ENCODE measurements at regions not wholly inside any gene's neighbourhood (a gene's known extent, or its start where the extent isn't known, plus 50 kb on each side); places are given as distances from the start of the nearest gene placed in this dataset.

DNA sequence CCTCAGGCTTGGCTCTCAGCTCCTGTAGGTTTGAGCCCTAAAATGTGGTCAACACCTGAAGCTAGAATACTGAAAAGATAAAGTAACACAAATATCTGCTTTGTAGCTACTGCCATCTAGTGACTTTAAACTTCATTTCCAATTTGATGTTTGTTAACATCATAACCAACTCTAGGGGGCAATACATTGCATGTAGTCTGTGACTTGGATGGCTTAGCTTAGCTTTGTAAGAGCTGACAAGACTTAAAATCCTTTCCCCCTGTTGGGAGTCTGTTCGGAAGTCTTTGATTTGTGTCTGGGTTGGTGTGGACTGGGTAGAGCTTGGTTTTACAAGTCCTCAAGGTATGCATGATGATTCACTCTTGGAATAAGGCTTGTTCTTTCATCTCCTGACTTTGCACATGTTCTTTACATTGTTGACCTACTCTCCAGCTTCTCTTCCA lies 51.7 kb downstream of the SCN11A start:
- peak; percentile 59 for ATAC-seq (replicated peaks)
- Mint-ChIP-seq H3K36me3 (ENCODE audit: insufficient read depth) (no peaks in the 10 kb centered on the region), H3K4me3 (no peak overlapping the region), H3K4me1 (ENCODE audit: low read depth in 2 of 2) (no peaks in the 10 kb centered on the region), H3K27ac (no peak overlapping the region), H3K27me3 (peaks cover 23 to 38% of the 10 kb centered on the region in 2 donors), H3K9me3 (no peaks in the 10 kb centered on the region)
- no peak for DNase-seq

DNA sequence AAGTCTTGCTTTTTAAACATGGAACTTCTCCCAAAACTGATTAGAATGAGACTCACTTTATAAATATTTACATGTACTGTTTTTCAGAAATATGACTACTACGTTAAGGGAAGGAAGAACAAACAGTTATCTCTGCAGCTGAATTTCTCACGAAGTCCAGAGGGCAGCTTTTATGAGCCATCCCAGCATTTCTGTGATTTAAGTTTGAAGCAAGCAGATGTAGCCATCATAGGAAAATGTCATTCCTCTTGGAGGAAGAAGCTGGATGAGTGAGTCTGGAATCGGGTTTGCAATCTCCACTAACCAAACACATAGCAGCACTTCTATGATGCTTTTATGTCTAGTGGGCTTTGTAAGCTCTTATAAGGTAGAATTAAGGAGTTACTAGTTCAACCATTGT lies 53.7 kb downstream of the SCN11A start:
- DNase-seq (no peak), ATAC-seq (replicated peaks) (no peak)
- Mint-ChIP-seq H3K9me3 (no peaks in the 10 kb centered on the region), H3K4me1 (ENCODE audit: low read depth in 2 of 2) (no peaks in the 10 kb centered on the region), H3K27ac (no peak overlapping the region), H3K27me3 (peaks cover 30 to 34% of the 10 kb centered on the region in 2 donors), H3K36me3 (ENCODE audit: insufficient read depth) (peaks cover 2% of the 10 kb centered on the region), H3K4me3 (no peak overlapping the region)

DNA sequence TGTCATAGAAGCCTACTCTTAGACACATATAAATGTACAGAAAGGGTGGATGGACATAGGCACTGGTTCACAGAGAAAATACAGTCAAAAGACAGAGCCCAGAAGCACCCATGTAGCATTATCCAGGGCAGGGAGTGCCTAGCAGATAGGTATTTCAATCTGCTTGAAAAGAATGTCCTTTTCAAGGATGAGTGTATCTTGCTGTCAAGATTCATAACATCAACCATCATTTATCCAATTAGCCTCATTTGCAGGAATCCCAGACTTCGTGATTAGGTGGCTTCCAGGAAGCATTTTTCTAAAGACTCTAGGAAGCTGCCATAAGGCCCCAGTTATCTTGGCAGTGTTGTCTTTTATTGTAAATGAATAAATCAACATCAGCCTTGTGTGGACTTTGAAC lies 55.6 kb downstream of the SCN11A start:
- H3K36me3 Mint-ChIP-seq (ENCODE audit: insufficient read depth): peaks cover 2% of the 10 kb centered on the region
- no peaks in the 10 kb centered on the region for H3K9me3 Mint-ChIP-seq
- no peak overlapping the region for H3K27ac Mint-ChIP-seq
- DNase-seq (no peak), ATAC-seq (replicated peaks) (no peak)
- H3K4me3 Mint-ChIP-seq: no peak overlapping the region
- peaks cover 35 to 43% of the 10 kb centered on the region in 2 donors for H3K27me3 Mint-ChIP-seq
- H3K4me1 Mint-ChIP-seq (ENCODE audit: low read depth in 2 of 2): no peaks in the 10 kb centered on the region

- no peaks in the 10 kb centered on the region for H3K4me1 Mint-ChIP-seq (ENCODE audit: low read depth in 2 of 2)
- ATAC-seq (replicated peaks) (no peak), DNase-seq (no peak)
- H3K27me3 Mint-ChIP-seq: peaks cover 48 to 49% of the 10 kb centered on the region in 2 donors
- no peak overlapping the region for H3K27ac Mint-ChIP-seq
- H3K4me3 Mint-ChIP-seq: no peak overlapping the region
- H3K36me3 Mint-ChIP-seq (ENCODE audit: insufficient read depth): peaks cover 2% of the 10 kb centered on the region
- H3K9me3 Mint-ChIP-seq: no peaks in the 10 kb centered on the region
Measured at GRCh38 chr3:38994251-38994650, 57.5 kb downstream of the SCN11A start.

DNA sequence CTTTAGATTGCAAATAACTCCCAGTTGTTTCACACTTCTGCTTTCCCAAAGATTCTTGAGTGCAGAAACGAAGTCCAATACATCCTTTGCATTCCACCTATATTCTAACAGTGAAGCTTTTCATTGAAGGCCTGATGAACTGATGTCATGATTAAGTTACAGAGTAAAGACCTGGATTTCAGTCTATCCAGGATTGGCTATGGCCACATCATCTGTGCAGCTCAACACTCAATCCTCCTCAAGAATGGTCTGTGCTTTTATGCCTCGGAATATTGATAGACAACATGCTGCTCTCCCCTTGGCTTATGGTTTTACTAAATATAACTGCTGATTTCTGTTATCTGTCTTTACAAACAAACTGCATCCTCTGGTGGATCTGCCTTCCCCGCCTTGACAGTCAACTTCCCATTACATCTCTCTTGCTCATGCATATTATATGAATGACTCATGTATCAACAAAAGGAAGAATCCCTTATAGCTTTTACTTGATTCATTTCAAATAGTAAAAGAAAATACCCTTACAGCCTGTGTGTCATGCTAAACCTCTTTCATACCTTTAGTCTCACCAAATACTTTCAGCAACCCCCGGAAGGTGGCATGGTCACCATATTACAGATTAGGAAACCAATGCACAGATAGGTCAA lies 59.5 kb downstream of the SCN11A start:
- H3K36me3 Mint-ChIP-seq (ENCODE audit: insufficient read depth): peaks cover 2% of the 10 kb centered on the region
- DNase-seq (no peak), ATAC-seq (replicated peaks) (no peak)
- no peaks in the 10 kb centered on the region for H3K4me1 Mint-ChIP-seq (ENCODE audit: low read depth in 2 of 2)
- H3K4me3 Mint-ChIP-seq: no peak overlapping the region
- no peaks in the 10 kb centered on the region for H3K9me3 Mint-ChIP-seq
- H3K27me3 Mint-ChIP-seq: peaks cover 43 to 55% of the 10 kb centered on the region in 2 donors
- H3K27ac Mint-ChIP-seq: no peak overlapping the region

DNA sequence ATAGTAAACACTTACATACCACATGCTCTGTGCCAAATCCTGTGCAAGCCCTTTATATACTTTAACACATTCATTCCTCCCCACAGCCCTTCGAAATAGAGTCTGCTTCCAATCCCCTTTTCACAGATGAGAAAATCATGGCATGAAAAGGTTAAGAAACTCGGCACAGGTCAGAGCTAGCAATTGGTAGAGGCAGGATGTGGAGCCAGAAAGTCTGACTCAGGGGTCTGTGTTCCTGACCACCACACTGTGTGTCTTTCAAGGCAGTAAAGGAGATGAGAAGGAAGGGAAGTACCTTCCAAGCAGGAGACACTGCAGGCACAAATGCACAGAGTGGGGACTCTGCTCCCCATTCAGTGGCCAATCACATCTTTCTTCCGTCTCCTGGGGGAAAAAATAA lies 61.1 kb downstream of the SCN11A start:
- ATAC-seq (replicated peaks): no peak
- Mint-ChIP-seq H3K27me3 (peaks cover 34 to 43% of the 10 kb centered on the region in 2 donors), H3K36me3 (ENCODE audit: insufficient read depth) (peaks cover 2% of the 10 kb centered on the region), H3K4me3 (no peak overlapping the region), H3K9me3 (no peaks in the 10 kb centered on the region), H3K4me1 (ENCODE audit: low read depth in 2 of 2) (no peaks in the 10 kb centered on the region), H3K27ac (no peak overlapping the region)
- DNase-seq: no peak

DNA sequence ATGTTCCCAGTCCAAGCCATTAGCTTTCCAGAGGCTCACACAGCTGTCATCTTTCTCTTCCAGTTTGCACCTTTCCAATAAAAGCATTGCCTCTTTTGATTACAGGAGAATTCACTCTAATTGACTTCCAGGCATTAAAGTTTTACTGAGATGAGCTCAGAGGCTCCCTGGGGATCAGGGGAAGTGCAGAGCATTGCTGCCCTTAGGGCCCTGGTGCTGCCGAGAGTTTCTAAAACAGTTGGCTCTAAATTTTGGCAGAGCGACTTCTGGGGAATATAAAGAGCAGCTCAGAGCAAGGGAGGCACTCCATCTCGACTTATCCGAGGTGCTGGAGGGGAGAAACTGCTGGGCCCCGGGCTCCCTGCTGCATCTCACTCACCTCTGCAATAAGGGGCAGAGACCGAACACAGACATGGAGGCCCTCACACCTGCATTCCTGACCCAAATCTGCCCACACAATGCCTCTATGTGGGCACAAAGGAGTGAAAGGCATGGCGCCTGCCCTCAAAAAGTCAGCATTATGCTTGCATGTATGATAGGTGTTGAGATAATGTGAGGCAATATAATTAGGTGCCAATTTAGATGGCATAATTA lies 61.7 kb downstream of the SCN11A start:
- DNase-seq: no peak
- peaks cover 2% of the 10 kb centered on the region for H3K36me3 Mint-ChIP-seq (ENCODE audit: insufficient read depth)

DNA sequence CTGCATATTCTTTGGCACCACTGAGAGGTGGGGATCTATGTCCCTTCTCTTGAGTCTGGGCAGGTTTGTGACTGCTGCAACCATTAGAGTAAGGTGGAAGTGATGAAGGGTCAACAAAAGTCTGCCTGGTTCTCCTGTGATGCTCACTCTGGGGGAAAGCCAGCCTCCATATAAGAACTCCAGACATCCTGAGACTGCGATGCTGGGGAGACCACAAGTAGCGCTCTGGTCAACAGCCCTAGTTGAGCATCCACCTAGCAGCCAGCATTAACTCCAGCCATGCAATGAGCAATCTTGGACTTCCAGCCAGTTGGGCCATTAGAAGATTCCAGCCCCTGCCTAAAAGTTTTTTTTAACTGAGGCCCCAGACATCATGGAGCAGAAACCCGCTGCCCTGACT lies 62.8 kb downstream of the SCN11A start:
- no peaks in the 10 kb centered on the region for H3K9me3 Mint-ChIP-seq
- no peak for ATAC-seq (replicated peaks)
- no peak overlapping the region for H3K4me3 Mint-ChIP-seq
- H3K4me1 Mint-ChIP-seq (ENCODE audit: low read depth in 2 of 2): no peaks in the 10 kb centered on the region
- peaks cover 2% of the 10 kb centered on the region for H3K36me3 Mint-ChIP-seq (ENCODE audit: insufficient read depth)
- peaks cover 31 to 46% of the 10 kb centered on the region in 2 donors for H3K27me3 Mint-ChIP-seq
- no peak for DNase-seq
- no peak overlapping the region for H3K27ac Mint-ChIP-seq

More for the DNA sequence above, 61.7 kb downstream of the SCN11A start:
- Mint-ChIP-seq H3K4me3 (no peak overlapping the region), H3K4me1 (ENCODE audit: low read depth in 2 of 2) (no peaks in the 10 kb centered on the region), H3K9me3 (no peaks in the 10 kb centered on the region), H3K27ac (no peak overlapping the region), H3K27me3 (peaks cover 34 to 40% of the 10 kb centered on the region in 2 donors)
- no peak for ATAC-seq (replicated peaks)

GRCh38 chr3:38987456-38987855 lies 64.3 kb downstream of the SCN11A start:
- DNase-seq: no peak
- no peaks in the 10 kb centered on the region for H3K4me1 Mint-ChIP-seq (ENCODE audit: low read depth in 2 of 2)
- H3K27me3 Mint-ChIP-seq: peaks cover 19 to 37% of the 10 kb centered on the region in 2 donors
- H3K9me3 Mint-ChIP-seq: no peaks in the 10 kb centered on the region
- no peak overlapping the region for H3K27ac Mint-ChIP-seq
- no peak for ATAC-seq (replicated peaks)
- no peak overlapping the region for H3K4me3 Mint-ChIP-seq
- H3K36me3 Mint-ChIP-seq (ENCODE audit: insufficient read depth): no peaks in the 10 kb centered on the region

- Mint-ChIP-seq H3K27ac (no peak overlapping the region), H3K36me3 (ENCODE audit: insufficient read depth) (no peaks in the 10 kb centered on the region), H3K4me1 (ENCODE audit: low read depth in 2 of 2) (no peaks in the 10 kb centered on the region), H3K4me3 (no peak overlapping the region), H3K27me3 (peaks cover 15 to 34% of the 10 kb centered on the region in 2 donors), H3K9me3 (no peaks in the 10 kb centered on the region)
- ATAC-seq (replicated peaks) (no peak), DNase-seq (no peak)
Measured at GRCh38 chr3:38986901-38987300, 64.8 kb downstream of the SCN11A start.

DNA sequence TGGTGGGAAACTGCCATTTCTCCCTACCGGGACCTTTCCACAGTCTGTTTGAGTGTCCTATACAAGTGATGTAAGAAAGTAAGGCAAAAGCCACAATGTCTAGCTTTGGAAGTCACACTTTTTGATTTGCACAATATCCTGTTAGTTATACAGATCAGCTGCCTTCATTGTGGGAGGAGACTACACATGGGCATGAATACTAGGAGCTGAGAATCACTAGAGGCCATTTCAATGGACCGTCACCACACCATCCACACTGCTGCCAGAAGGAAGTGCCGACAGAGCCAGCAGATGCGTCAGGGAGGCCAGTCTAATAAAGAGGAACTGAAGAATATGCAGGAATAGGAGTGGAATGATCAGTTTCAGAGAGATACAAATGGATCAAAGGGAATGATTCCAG lies 65.8 kb downstream of the SCN11A start:
- peaks cover 23 to 34% of the 10 kb centered on the region in 2 donors for H3K27me3 Mint-ChIP-seq
- H3K36me3 Mint-ChIP-seq (ENCODE audit: insufficient read depth): no peaks in the 10 kb centered on the region
- H3K4me3 Mint-ChIP-seq: no peak overlapping the region
- DNase-seq (no peak), ATAC-seq (replicated peaks) (no peak)
- H3K27ac Mint-ChIP-seq: no peak overlapping the region
- no peaks in the 10 kb centered on the region for H3K9me3 Mint-ChIP-seq
- no peaks in the 10 kb centered on the region for H3K4me1 Mint-ChIP-seq (ENCODE audit: low read depth in 2 of 2)

DNA sequence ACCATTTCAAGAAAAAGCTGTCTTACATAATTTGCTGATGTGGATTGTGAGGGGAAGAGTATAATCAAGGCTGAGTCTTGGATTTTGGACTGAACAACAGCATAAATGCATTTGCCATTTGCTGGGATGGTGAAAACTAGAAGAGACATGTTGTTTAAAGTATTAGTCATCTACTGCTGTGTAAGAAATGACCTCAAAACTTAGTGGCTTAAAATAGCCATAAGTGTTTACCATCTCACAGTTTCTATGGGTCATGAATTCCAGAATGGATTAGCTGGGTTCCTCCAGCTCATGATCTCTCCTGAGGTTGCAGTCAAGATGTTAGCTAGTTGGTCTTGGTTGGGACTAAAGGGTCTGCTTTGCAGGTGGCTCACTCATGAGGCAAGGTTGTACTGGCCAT lies 66.2 kb downstream of the SCN11A start:
- no peak overlapping the region for H3K27ac Mint-ChIP-seq
- H3K9me3 Mint-ChIP-seq: no peaks in the 10 kb centered on the region
- no peak for ATAC-seq (replicated peaks)
- no peak for DNase-seq
- H3K27me3 Mint-ChIP-seq: peaks cover 23 to 35% of the 10 kb centered on the region in 2 donors
- no peak overlapping the region for H3K4me3 Mint-ChIP-seq
- H3K4me1 Mint-ChIP-seq (ENCODE audit: low read depth in 2 of 2): no peaks in the 10 kb centered on the region
- H3K36me3 Mint-ChIP-seq (ENCODE audit: insufficient read depth): no peaks in the 10 kb centered on the region

DNA sequence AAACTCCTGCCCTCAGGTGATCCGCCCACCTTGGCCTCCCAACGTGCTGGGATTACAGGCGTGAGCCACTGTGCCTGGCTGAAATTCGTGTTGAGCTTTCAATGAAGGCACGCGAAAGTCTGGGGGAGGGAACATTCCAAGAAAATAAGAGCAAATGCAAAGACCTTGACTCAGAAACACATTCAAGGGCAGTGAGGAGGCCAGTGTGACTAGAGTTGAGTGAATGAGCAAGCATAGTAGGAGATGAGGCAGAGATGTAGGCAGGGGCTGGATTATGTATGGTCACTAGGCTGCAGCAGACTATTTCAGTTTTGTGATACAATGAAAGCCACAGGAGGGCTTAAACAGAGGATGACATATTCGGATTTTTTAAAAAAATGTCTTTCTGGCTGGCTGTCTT lies 67.0 kb downstream of the SCN11A start:
- ATAC-seq (replicated peaks) (no peak), DNase-seq (no peak)
- Mint-ChIP-seq H3K27ac (no peak overlapping the region), H3K9me3 (no peaks in the 10 kb centered on the region), H3K4me3 (no peak overlapping the region), H3K4me1 (ENCODE audit: low read depth in 2 of 2) (no peaks in the 10 kb centered on the region), H3K27me3 (peaks cover 23 to 34% of the 10 kb centered on the region in 2 donors), H3K36me3 (ENCODE audit: insufficient read depth) (no peaks in the 10 kb centered on the region)

DNA sequence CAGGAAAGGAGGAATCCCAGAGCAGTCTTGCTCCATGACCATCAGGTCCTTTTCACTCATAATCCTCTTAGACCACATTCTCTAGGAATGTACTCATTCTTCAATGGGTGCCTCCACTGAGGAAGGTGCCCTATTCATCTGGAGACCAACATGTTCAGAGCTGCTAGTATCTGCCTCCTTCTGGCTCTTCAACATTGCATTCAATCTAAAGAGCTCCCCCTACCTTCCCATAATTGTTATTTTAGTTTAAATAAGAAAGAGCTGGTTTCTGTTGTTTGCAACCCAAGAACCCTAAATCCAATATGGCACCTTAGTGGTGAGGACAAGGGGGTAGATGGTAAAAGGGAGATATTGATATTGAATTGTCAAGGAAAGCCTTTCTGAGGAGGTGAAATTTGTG lies 67.6 kb downstream of the SCN11A start:
- no peak for DNase-seq
- peaks cover 29 to 32% of the 10 kb centered on the region in 2 donors for H3K27me3 Mint-ChIP-seq
- no peak overlapping the region for H3K27ac Mint-ChIP-seq
- H3K4me1 Mint-ChIP-seq (ENCODE audit: low read depth in 2 of 2): no peaks in the 10 kb centered on the region
- no peaks in the 10 kb centered on the region for H3K36me3 Mint-ChIP-seq (ENCODE audit: insufficient read depth)
- H3K9me3 Mint-ChIP-seq: no peaks in the 10 kb centered on the region
- no peak for ATAC-seq (replicated peaks)
- no peak overlapping the region for H3K4me3 Mint-ChIP-seq
